Parathyroid adenoma (tissue), 2 donors: ENCODE measurements at regions not wholly inside any gene's neighbourhood (a gene's known extent, or its start where the extent isn't known, plus 50 kb on each side); places are given as distances from the start of the nearest gene placed in this dataset.

Experiments used
- H2AFZ ChIP-seq: fragments of 300-600 bp; sonication (generic); one replicate; pipeline ENCODE4 v1.7.0; 2017; ENCODE audit warnings: antibody characterized with exemption, mild to moderate bottlenecking
- H3K27ac ChIP-seq: fragments of 300-600 bp; sonication (generic); one replicate; pipeline ENCODE4 v1.7.0; 2017
- H3K27me3 ChIP-seq: fragments of 300-600 bp; sonication (generic); one replicate; pipeline ENCODE4 v1.7.0; 2017; ENCODE audit warnings: low read length; ENCODE audit not compliant: control insufficient read depth, insufficient read depth
- H3K36me3 ChIP-seq: fragments of 300-600 bp; sonication (generic); one replicate; pipeline ENCODE4 v1.7.0; 2017; ENCODE audit warnings: low read length; ENCODE audit not compliant: control insufficient read depth, insufficient read depth
- H3K4me1 ChIP-seq: fragments of 300-600 bp; sonication (generic); one replicate; pipeline ENCODE4 v1.7.0; 2017; ENCODE audit warnings: control low read depth
- H3K4me2 ChIP-seq: fragments of 300-600 bp; sonication (generic); one replicate; pipeline ENCODE4 v1.7.0; 2017; ENCODE audit warnings: low read length
- H3K4me3 ChIP-seq: fragments of 300-600 bp; sonication (generic); one replicate; pipeline ENCODE4 v1.7.0; 2017; ENCODE audit warnings: low read depth, low read length
- H3K79me2 ChIP-seq: fragments of 300-600 bp; sonication (generic); one replicate; pipeline ENCODE4 v1.7.0; 2017; ENCODE audit warnings: control low read depth
- H3K9ac ChIP-seq: fragments of 300-600 bp; sonication (generic); one replicate; pipeline ENCODE4 v1.7.0; 2017; ENCODE audit warnings: mild to moderate bottlenecking
- H3K9me3 ChIP-seq: fragments of 300-600 bp; sonication (generic); one replicate; pipeline ENCODE4 v1.7.0; 2017; ENCODE audit warnings: low read length; ENCODE audit not compliant: control insufficient read depth
- TF ChIP-seq, protein P1 (sequence below): fragments of 300-600 bp; sonication (generic); IDR thresholded peaks from one replicate; pipeline ENCODE4 v1.7.0; 2017; ENCODE audit warnings: antibody characterized with exemption, mild to moderate bottlenecking
- donor health status: primary hyperparathyroidism.

DNA sequence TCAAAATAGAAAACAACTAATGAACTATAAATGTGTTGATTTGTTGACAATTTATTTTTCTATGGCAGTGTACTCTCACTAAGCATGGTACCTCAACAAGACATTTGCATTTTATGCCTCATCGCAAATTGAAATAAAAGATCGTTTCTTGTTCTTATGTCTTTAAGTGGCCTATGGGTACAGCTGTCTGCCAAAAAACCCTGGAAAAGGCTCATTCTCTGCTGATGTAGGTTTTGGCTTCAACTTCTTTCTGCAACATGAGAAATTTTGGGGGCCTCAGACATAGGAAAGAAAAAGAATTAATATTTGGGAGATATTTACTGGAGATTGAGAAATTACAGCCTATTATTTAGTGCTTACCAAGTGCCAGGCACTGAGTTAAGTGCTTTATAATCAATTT, 205.1 kb upstream of the DPP10 start:
- TF ChIP-seq, protein P1, sequence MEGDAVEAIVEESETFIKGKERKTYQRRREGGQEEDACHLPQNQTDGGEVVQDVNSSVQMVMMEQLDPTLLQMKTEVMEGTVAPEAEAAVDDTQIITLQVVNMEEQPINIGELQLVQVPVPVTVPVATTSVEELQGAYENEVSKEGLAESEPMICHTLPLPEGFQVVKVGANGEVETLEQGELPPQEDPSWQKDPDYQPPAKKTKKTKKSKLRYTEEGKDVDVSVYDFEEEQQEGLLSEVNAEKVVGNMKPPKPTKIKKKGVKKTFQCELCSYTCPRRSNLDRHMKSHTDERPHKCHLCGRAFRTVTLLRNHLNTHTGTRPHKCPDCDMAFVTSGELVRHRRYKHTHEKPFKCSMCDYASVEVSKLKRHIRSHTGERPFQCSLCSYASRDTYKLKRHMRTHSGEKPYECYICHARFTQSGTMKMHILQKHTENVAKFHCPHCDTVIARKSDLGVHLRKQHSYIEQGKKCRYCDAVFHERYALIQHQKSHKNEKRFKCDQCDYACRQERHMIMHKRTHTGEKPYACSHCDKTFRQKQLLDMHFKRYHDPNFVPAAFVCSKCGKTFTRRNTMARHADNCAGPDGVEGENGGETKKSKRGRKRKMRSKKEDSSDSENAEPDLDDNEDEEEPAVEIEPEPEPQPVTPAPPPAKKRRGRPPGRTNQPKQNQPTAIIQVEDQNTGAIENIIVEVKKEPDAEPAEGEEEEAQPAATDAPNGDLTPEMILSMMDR, result no peak
- Histone ChIP-seq H3K27ac (no peak overlapping the region), H3K4me1 (no peaks in the 10 kb centered on the region), H2AFZ (no peak overlapping the region), H3K79me2 (no peaks in the 10 kb centered on the region), H3K4me3 (no peak overlapping the region), H3K27me3 (no peaks in the 10 kb centered on the region), H3K36me3 (no peaks in the 10 kb centered on the region), H3K4me2 (no peak overlapping the region), H3K9ac (no peak overlapping the region), H3K9me3 (no peaks in the 10 kb centered on the region)

DNA sequence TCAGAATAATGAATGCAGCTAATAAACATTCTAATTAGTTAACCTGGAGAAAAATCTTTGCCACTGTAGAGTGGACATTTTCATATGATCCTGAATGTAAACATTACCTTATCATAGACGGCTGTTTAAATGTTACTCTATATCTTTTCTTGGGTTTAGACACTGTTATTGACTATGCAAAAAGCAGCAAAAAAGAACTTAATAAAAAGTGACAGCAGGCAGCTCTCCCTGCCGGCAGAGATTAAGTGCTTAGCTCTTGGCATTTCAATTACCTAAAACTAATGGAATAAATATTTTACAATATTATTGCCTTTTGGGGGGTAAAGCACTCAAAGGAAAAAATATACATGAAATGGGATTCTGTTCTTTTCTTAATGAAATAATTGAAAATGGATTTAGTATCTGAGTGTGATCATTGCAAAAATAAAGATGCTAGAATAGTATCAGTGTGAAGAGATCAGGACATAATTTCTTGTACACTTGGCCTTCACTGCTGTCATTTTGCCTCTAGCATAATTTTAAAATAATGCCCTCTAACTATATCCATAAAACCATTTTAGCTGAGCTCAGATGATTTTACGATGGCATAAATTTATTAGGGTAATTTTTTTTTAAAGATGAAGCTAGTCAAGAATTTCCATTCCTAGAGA, 203.4 kb upstream of the DPP10 start:
- Histone ChIP-seq H3K9ac (no peak overlapping the region), H3K9me3 (no peaks in the 10 kb centered on the region), H3K4me3 (no peak overlapping the region), H3K27me3 (no peaks in the 10 kb centered on the region), H3K36me3 (no peaks in the 10 kb centered on the region), H3K27ac (no peak overlapping the region), H3K4me2 (no peak overlapping the region), H2AFZ (no peak overlapping the region), H3K4me1 (no peaks in the 10 kb centered on the region), H3K79me2 (no peaks in the 10 kb centered on the region)
- TF ChIP-seq, protein P1, result no peak

DNA sequence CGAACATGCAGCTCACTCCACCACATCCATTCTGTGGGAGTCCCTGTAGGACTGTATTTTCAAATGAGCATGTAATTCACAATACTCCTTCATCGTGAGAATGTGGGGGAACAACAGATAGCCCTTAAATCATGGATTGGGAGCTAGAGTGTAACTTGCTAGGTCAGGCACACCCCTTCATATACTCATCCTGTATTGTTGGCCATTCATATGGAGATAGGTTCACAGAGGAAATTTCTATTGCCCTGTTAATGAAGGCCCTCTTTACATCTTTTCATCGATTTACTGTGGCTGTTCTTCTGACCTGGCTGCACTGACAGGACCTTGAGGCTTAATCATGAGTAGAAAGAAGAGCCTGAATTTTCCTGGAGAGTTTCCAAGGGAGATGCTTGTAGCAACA, 193.8 kb upstream of the DPP10 start:
- H3K36me3 ChIP-seq, result no peaks in the 10 kb centered on the region
- no peaks in the 10 kb centered on the region for H3K79me2 ChIP-seq
- no peak overlapping the region for H3K4me2 ChIP-seq
- no peak overlapping the region for H2AFZ ChIP-seq
- TF ChIP-seq, protein P1, result no peak
- no peaks in the 10 kb centered on the region for H3K4me1 ChIP-seq
- H3K27ac ChIP-seq, result no peak overlapping the region
- no peaks in the 10 kb centered on the region for H3K9me3 ChIP-seq
- H3K9ac ChIP-seq, result no peak overlapping the region
- no peaks in the 10 kb centered on the region for H3K27me3 ChIP-seq
- H3K4me3 ChIP-seq, result no peak overlapping the region

DNA sequence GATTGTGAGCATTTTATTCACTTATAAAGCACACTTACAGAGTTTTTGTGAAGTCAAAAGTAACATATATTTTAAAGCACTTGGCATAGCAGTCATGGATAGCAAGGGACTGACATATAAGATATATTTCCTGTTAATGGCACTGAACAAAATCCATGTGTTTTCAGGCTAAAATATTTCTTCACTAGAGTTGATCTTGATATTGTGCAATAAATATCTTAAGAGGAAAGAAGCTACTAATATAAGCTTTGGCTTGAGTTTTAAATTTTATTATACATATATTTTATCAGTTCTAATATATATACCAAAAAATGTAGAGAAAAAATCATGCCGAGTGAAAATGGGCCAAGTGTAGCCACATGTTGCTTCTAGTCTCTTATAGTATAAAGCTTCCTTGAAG, 189.7 kb upstream of the DPP10 start:
- no peak overlapping the region for H3K27ac ChIP-seq
- H2AFZ ChIP-seq, result no peak overlapping the region
- H3K36me3 ChIP-seq, result no peaks in the 10 kb centered on the region
- H3K4me3 ChIP-seq, result no peak overlapping the region
- H3K9ac ChIP-seq, result no peak overlapping the region
- H3K4me1 ChIP-seq, result no peaks in the 10 kb centered on the region
- H3K9me3 ChIP-seq, result no peaks in the 10 kb centered on the region
- no peaks in the 10 kb centered on the region for H3K79me2 ChIP-seq
- H3K27me3 ChIP-seq, result no peaks in the 10 kb centered on the region
- no peak overlapping the region for H3K4me2 ChIP-seq
- TF ChIP-seq, protein P1, result no peak

DNA sequence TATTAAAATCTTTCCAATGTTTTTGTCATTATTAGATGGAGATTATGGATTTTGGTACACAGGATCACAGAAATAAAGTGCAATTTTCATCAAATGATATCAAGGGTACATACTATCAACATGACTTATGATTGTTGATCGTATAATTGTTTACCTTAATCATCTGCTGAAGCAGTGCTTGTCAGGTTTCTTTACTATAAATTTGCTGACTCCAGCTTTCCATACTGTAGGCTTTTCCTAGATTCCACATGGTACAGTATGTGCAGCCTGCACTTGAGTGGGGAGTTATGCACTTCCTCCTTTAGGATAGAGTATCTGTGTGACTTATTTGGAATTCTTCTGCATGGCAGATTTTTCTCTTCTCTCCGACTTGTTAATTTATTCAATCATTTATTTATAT, 187.6 kb upstream of the DPP10 start:
- Histone ChIP-seq H2AFZ (no peak overlapping the region), H3K9me3 (no peaks in the 10 kb centered on the region), H3K27ac (no peak overlapping the region), H3K36me3 (no peaks in the 10 kb centered on the region), H3K27me3 (no peaks in the 10 kb centered on the region), H3K4me2 (no peak overlapping the region), H3K9ac (no peak overlapping the region), H3K4me1 (no peaks in the 10 kb centered on the region), H3K79me2 (no peaks in the 10 kb centered on the region), H3K4me3 (no peak overlapping the region)
- TF ChIP-seq, protein P1, result no peak
